ENCODE measurements at regions not wholly inside any gene's neighbourhood (a gene's known extent, or its start where the extent isn't known, plus 50 kb on each side); places are given as distances from the start of the nearest gene placed in this dataset.

DNA sequence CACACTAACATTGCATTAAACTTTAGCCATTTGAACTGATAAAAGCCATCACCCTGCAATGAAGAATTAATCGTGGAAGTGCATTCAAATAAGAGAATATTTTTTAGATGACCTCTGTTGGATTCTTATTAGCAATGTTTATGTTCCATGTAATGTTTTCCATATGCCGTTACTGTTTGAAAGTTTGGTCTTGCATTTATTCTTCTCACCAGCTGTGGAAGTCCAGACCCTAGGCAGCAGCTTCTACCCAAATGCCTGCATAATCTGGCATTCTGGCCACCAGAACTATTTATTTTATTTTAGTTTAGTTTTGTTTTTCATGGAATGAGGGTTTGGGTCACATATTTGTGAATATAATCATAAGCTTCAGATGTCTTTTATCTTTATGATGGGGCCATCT lies 140.4 kb downstream of the SAMD5 start:
- CTCF ChIA-PET: no interaction called here

DNA sequence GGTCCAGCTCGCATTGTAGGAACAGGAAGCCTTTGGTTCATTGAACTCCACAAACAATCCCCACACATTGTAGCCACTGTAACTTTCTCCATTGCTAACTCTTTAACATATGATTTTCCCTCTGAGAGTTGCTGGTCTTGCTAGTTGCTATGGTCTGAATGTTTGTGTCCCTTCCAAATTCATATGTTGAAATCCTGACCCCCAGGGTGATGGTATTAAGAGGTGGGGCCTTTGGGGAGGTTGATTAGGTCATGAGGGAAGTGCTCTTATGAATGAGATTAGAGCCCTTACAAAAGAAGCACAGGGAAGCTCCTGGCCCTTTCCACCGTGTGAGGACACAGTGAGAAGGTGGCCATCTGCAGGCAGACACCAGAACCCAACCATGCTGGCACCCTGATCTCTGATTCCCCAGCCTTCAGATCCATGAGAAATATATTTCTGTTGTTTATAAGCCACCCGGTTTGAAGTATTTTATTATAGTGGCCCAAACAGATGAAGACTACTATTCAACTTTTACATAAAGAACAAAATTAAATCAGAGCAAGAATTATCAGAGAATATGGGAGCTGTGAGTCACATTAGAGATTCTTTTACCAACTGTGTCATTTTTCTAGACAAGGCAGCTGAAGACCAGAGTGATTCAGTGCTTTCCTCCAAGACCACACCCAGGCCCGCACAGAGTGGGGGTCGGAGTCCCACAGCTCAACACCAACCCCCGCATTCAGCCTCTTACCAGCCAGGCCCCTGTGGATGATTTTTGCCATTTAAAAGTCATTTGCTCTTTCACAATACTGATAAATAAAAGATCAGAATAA lies 143.0 kb downstream of the SAMD5 start:
- CTCF ChIA-PET: interaction anchor here (0.6 to 1.3 kb wide), 3 partner anchors 13 to 61 kb away, joined by 3 to 4 read pairs (median 3); no protein-coding TSS in a partner anchor
- no peak for DNase-seq (ENCODE audit: extremely low spot score)
- POLR2A ChIA-PET: no interaction called here
- TF ChIP-seq CTCF (IDR thresholded peaks at IDR 0.05; ENCODE audit: control extremely low read depth, extremely low read depth, low read depth, missing control alignments): no peak

More for the DNA sequence above, 140.4 kb downstream of the SAMD5 start:
- TF ChIP-seq CTCF (IDR thresholded peaks at IDR 0.05; ENCODE audit: control extremely low read depth, extremely low read depth, low read depth, missing control alignments): no peak
- no peak for DNase-seq (ENCODE audit: extremely low spot score)
- POLR2A ChIA-PET: no interaction called here

- POLR2A ChIA-PET: no interaction called here
- CTCF ChIA-PET: no interaction called here
- no peak for DNase-seq (ENCODE audit: extremely low spot score)
- TF ChIP-seq CTCF (IDR thresholded peaks at IDR 0.05; ENCODE audit: control extremely low read depth, extremely low read depth, low read depth, missing control alignments): no peak
Observed at GRCh38 chr6:147653631-147654030, 145.1 kb downstream of the SAMD5 start.

- POLR2A ChIA-PET: no interaction called here
- no peak for TF ChIP-seq CTCF (IDR thresholded peaks at IDR 0.05; ENCODE audit: control extremely low read depth, extremely low read depth, low read depth, missing control alignments)
- DNase-seq (ENCODE audit: extremely low spot score): no peak
- CTCF ChIA-PET: interaction anchor here (1.0 kb wide), 1 partner anchor 13 kb away, joined by 3 read pairs; no protein-coding TSS in a partner anchor
Observed at GRCh38 chr6:147654103-147654845, 145.8 kb downstream of the SAMD5 start.

DNA sequence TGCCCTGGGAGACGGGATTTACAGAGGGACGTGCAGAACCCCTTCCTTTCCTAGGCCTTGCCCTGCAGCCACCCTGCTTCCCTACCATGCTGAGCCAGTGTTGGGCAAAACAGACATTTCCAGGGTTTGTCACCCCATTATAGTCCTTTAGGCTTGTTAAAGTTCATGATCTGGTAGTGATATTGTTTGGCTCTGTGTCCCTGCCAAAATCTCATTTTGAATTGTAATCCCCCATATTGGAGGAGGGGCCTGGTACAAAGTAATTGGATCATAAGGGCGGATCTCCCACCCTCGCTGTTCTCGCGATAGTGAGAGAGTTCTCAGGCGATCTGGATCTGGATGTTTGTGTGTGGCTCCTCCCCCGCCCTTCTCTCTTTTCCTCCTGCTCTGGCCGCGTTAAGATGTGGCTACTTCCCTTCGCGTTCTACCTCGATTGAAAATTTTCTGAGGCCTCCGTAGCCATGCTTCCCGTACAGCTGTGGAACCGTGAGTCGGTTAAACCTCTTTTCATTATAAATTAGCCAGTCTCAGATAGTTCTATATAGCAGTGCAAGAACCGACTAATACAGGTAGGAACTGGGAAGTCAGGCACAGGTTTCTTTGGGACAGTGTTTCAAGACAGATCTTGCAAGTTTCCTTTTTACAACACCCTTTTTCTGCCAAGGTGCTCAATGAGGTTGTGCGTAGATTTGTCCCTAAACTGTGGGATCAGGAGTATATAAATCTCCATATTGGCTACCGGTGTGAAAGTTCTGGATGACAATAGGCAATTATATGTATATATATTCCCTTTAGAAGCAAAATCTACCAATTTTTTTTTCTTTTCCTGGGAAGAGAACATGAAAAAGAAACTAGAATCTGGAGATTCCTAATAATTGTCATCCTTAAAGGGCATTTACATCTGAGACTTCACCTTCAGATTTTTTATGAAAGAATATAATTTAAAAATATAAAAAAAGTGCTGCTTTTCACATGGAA lies 152.1 kb downstream of the SAMD5 start:
- ChIA-PET CTCF (no interaction called here), POLR2A (no interaction called here)
- no peak for TF ChIP-seq CTCF (IDR thresholded peaks at IDR 0.05; ENCODE audit: control extremely low read depth, extremely low read depth, low read depth, missing control alignments)
- DNase-seq (ENCODE audit: extremely low spot score): no peak

DNA sequence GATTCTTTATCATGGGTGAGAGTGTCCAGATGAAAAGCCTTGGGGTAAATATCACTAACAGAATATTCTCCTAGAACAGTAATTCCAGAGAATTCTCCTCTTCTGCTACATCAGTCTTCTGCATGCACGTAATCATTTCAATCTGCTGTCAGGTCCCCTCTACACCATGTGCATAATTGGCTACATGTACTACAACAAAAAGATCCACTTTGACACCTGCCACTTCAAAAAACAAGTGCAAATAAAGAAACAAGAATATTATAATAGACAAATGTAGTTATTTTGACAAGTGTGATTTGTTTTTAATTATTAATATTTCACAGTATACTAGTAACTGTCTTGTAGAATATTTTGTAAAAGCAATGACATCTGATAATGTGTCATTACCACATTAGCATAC lies 154.2 kb downstream of the SAMD5 start:
- ChIA-PET CTCF (interaction anchor here (0.9 to 1.0 kb wide), 2 partner anchors 10 to 17 kb away, joined by 3 read pairs; no protein-coding TSS in a partner anchor), POLR2A (no interaction called here)
- TF ChIP-seq CTCF (IDR thresholded peaks at IDR 0.05; ENCODE audit: control extremely low read depth, extremely low read depth, low read depth, missing control alignments): no peak
- no peak for DNase-seq (ENCODE audit: extremely low spot score)

Measured in GM10248 (cell line).